GM21723 (cell line): ENCODE measurements at regions not wholly inside any gene's neighbourhood (a gene's known extent, or its start where the extent isn't known, plus 50 kb on each side); places are given as distances from the start of the nearest gene placed in this dataset.

Experiments
- ATAC-seq: cut with Tn5 transposase; IDR thresholded peaks from one replicate; pipeline ENCODE4 v1.9.1; 2021; ENCODE audit warnings: mild to moderate bottlenecking, moderate library complexity; ENCODE audit not compliant: unreplicated experiment

GRCh38 chr2:122999258-122999657 is 1025.8 kb upstream of the CNTNAP5 start:
- no peak for ATAC-seq

- ATAC-seq = no peak
Measured at GRCh38 chr2:122999821-123000220, 1025.3 kb upstream of the CNTNAP5 start.

- ATAC-seq = no peak
Measured at GRCh38 chr2:123002660-123003248, 1022.3 kb upstream of the CNTNAP5 start.

- no peak for ATAC-seq
Measured at GRCh38 chr2:123015186-123015585, 1009.9 kb upstream of the CNTNAP5 start.

GRCh38 chr2:123035541-123035940 is 989.5 kb upstream of the CNTNAP5 start:
- no peak for ATAC-seq

- no peak for ATAC-seq
Measured at GRCh38 chr2:123036300-123036699, 988.8 kb upstream of the CNTNAP5 start.

GRCh38 chr2:123040506-123040905 is 984.6 kb upstream of the CNTNAP5 start:
- no peak for ATAC-seq

- ATAC-seq = no peak
Measured at GRCh38 chr2:123043458-123043857, 981.6 kb upstream of the CNTNAP5 start.

- ATAC-seq = no peak
Measured at GRCh38 chr2:123045713-123046112, 979.4 kb upstream of the CNTNAP5 start.

GRCh38 chr2:123047186-123047585 is 977.9 kb upstream of the CNTNAP5 start:
- no peak for ATAC-seq

GRCh38 chr2:123051136-123051535 is 974.0 kb upstream of the CNTNAP5 start:
- no peak for ATAC-seq

GRCh38 chr2:123061534-123061933 is 963.6 kb upstream of the CNTNAP5 start:
- ATAC-seq = no peak

GRCh38 chr2:123073371-123073770 is 951.7 kb upstream of the CNTNAP5 start:
- no peak for ATAC-seq

GRCh38 chr2:123073956-123074355 is 951.1 kb upstream of the CNTNAP5 start:
- no peak for ATAC-seq

- no peak for ATAC-seq
Measured at GRCh38 chr2:123077101-123077500, 948.0 kb upstream of the CNTNAP5 start.

GRCh38 chr2:123080331-123080730 is 944.8 kb upstream of the CNTNAP5 start:
- no peak for ATAC-seq

GRCh38 chr2:123085484-123085883 is 939.6 kb upstream of the CNTNAP5 start:
- ATAC-seq = no peak

- ATAC-seq = no peak
Measured at GRCh38 chr2:123086613-123087385, 938.3 kb upstream of the CNTNAP5 start.

GRCh38 chr2:123091471-123091870 is 933.6 kb upstream of the CNTNAP5 start:
- ATAC-seq = no peak

GRCh38 chr2:123093199-123093598 is 931.9 kb upstream of the CNTNAP5 start:
- ATAC-seq = no peak

GRCh38 chr2:123095219-123095835 is 929.8 kb upstream of the CNTNAP5 start:
- no peak for ATAC-seq

GRCh38 chr2:123098619-123099018 is 926.5 kb upstream of the CNTNAP5 start:
- no peak for ATAC-seq
